ENCODE measurements at regions not wholly inside any gene's neighbourhood (a gene's known extent, or its start where the extent isn't known, plus 50 kb on each side); places are given as distances from the start of the nearest gene placed in this dataset.

GRCh38 chr6:142014515-142014914, 118.2 kb upstream of the GJE1 start:
- no peak for TF ChIP-seq EZH2 (IDR thresholded peaks at IDR 0.05; ENCODE audit: borderline replicate concordance, low read length)
- TF ChIP-seq, protein P1, sequence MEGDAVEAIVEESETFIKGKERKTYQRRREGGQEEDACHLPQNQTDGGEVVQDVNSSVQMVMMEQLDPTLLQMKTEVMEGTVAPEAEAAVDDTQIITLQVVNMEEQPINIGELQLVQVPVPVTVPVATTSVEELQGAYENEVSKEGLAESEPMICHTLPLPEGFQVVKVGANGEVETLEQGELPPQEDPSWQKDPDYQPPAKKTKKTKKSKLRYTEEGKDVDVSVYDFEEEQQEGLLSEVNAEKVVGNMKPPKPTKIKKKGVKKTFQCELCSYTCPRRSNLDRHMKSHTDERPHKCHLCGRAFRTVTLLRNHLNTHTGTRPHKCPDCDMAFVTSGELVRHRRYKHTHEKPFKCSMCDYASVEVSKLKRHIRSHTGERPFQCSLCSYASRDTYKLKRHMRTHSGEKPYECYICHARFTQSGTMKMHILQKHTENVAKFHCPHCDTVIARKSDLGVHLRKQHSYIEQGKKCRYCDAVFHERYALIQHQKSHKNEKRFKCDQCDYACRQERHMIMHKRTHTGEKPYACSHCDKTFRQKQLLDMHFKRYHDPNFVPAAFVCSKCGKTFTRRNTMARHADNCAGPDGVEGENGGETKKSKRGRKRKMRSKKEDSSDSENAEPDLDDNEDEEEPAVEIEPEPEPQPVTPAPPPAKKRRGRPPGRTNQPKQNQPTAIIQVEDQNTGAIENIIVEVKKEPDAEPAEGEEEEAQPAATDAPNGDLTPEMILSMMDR (conservative IDR thresholded peaks at IDR 0.05 in 1 of 2, IDR thresholded peaks at IDR 0.05 in 1 of 2; ENCODE audit: extremely low read depth in 1 of 2, insufficient read depth in 1 of 2, low read depth in 1 of 2, low read length in 2 of 2) = no peak

Data from mammary epithelial cell (primary cell).